ENCODE measurements at regions not wholly inside any gene's neighbourhood (a gene's known extent, or its start where the extent isn't known, plus 50 kb on each side); places are given as distances from the start of the nearest gene placed in this dataset.

GRCh38 chr2:78301166-78301789 is 724.2 kb upstream of the REG3G start:
- TF ChIP-seq BHLHE40 (IDR thresholded peaks at IDR 0.05; ENCODE audit: low read length) = no peak
- no peak for TF ChIP-seq NFE2 (CRISPR knock-in tag; IDR thresholded peaks at IDR 0.05)
- TF ChIP-seq HNRNPH1 (optimal IDR thresholded peaks at IDR 0.05; ENCODE audit: low read depth, low read length) = no peak
- no peak for TF ChIP-seq MYNN (CRISPR knock-in tag; IDR thresholded peaks at IDR 0.05; ENCODE audit: low read depth)
- no peak for TF ChIP-seq IRF1 (CRISPR knock-in tag; IDR thresholded peaks at IDR 0.05; ENCODE audit: low read depth)
- no peak for TF ChIP-seq ZNF274 (CRISPR knock-in tag; IDR thresholded peaks at IDR 0.05)
- TF ChIP-seq SAP130 (CRISPR knock-in tag; IDR thresholded peaks at IDR 0.05; ENCODE audit: low read depth) = no peak
- TF ChIP-seq SETDB1 (CRISPR knock-in tag; IDR thresholded peaks at IDR 0.05; ENCODE audit: borderline replicate concordance) = no peak
- TF ChIP-seq POLR2A (IDR thresholded peaks at IDR 0.05; ENCODE audit: insufficient read depth in 1 of 2, low read depth in 2 of 2, low read length in 2 of 2) = no peak
- TF ChIP-seq POLR2AphosphoS5 (IDR thresholded peaks at IDR 0.05; ENCODE audit: low read depth, low read length) = no peak
- no peak for TF ChIP-seq PRDM4 (CRISPR knock-in tag; IDR thresholded peaks at IDR 0.05; ENCODE audit: borderline replicate concordance)

All from HepG2 (cell line).